ENCODE measurements at regions not wholly inside any gene's neighbourhood (a gene's known extent, or its start where the extent isn't known, plus 50 kb on each side); places are given as distances from the start of the nearest gene placed in this dataset.

DNA sequence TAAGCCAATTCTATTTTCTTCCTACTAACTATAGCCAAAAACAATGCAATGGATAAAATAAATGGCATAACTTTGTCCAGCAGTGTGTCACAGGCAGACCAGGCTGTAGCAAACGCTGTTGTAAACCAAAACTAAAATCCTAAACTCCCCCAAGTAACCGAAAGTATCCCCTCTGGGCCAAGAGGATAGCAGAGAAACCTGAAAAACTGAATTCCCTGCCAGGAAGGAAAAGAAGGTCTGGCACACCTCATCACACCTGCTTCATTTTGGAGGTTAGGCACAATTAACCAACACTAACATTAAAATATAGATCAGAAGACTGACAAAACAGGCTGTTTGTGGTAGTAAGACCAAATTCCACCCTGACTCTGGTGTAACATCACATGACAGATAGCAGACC lies 356.8 kb upstream of the C1orf87 start:
- no peak for TF ChIP-seq EGR1 (IDR thresholded peaks at IDR 0.05; ENCODE audit: low read depth)
- no peak for TF ChIP-seq ZFX (IDR thresholded peaks at IDR 0.05)
- no peak for TF ChIP-seq YY1 (IDR thresholded peaks at IDR 0.05; ENCODE audit: extremely low read depth, insufficient replicate concordance, low read depth, low read length)
- TF ChIP-seq CTCF (IDR thresholded peaks at IDR 0.05 in 2 of 3, conservative IDR thresholded peaks at IDR 0.05 in 1 of 3; ENCODE audit: borderline replicate concordance in 1 of 3, insufficient read depth in 1 of 3, low read depth in 2 of 3, low read length in 2 of 3), result no peak
- TF ChIP-seq POLR2A (IDR thresholded peaks at IDR 0.05; ENCODE audit: borderline replicate concordance, extremely low read depth, insufficient read depth, insufficient read length), result no peak
- TF ChIP-seq EZH2phosphoT487 (IDR thresholded peaks at IDR 0.05; ENCODE audit: borderline replicate concordance), result no peak

All from HCT116 (cell line).